Mammary epithelial cell (primary cell): ENCODE measurements at regions not wholly inside any gene's neighbourhood (a gene's known extent, or its start where the extent isn't known, plus 50 kb on each side); places are given as distances from the start of the nearest gene placed in this dataset.
"Not testable (repeated sequence)": the region's sequence is repeated elsewhere in the genome, so short reads cannot be mapped to it uniquely, and the experiment has no call there.

ENCODE experiments used
- CTCF ChIP-seq, 2 donors: IDR thresholded peaks in 1 of 2; conservative IDR thresholded peaks in 1 of 2; 2 replicates each; pipeline ENCODE4 v1.5.1; 2011 to 2012; ENCODE audit warnings: inconsistent platforms in 2 of 2, low read length in 2 of 2, mild to moderate bottlenecking in 2 of 2, control low read depth in 1 of 2, low read depth in 1 of 2; ENCODE audit not compliant: insufficient read depth in 1 of 2; ENCODE audit errors: extremely low read depth in 1 of 2
- EZH2 ChIP-seq: IDR thresholded peaks from 2 replicates; pipeline ENCODE4 v1.6.1; 2012; ENCODE audit warnings: low read length, inconsistent platforms, borderline replicate concordance

DNA sequence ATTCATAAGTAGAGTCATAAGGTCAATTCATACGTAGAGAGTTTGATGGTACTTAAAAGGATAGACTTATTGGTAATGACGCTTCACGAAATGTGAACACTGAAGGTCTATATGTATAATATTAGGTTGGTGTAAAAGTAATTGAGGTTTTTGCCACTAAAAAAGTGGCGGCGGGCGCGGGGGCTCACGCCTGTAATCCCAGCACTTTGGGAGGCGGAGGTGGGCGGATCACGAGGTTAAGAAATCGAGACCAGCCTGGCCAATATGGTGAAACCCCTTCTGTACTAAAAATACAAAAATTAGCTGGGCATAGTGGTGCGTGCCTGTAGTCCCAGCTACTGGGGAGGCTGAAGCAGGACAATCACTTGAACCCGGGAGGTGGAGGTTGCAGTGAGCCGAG is 1721.1 kb downstream of the SUCLG1 start:
- TF ChIP-seq CTCF (conservative IDR thresholded peaks at IDR 0.05 in 1 of 2, IDR thresholded peaks at IDR 0.05 in 1 of 2; ENCODE audit: extremely low read depth in 1 of 2, insufficient read depth in 1 of 2, low read depth in 1 of 2, low read length in 2 of 2); EZH2: not testable (repeated sequence)
